Astrocyte (in vitro differentiated cells and primary cell): ENCODE measurements at regions not wholly inside any gene's neighbourhood (a gene's known extent, or its start where the extent isn't known, plus 50 kb on each side); places are given as distances from the start of the nearest gene placed in this dataset.
A peak's percentile ranks its signal among the peaks of the same experiment; 100 is the strongest.

Source experiments
- DNase-seq: peaks from one replicate; pipeline ENCODE4 v3.0.0-alpha.2; 2010; ENCODE audit warnings: low read depth
- FAIRE-seq: peaks from 2 replicates; lab custom pipeline; 2011; peaks lifted over from hg19 to GRCh38; lab: Jason Lieb, UNC
- H2AFZ ChIP-seq: 2 replicates; pipeline ENCODE4 v1.6.0; 2012; ENCODE audit warnings: low read depth, low read length, inconsistent platforms
- H3K27ac ChIP-seq: 2 replicates; pipeline ENCODE4 v1.5.1; 2011; ENCODE audit warnings: low read depth, low read length, inconsistent platforms
- H3K27me3 ChIP-seq: 2 replicates; pipeline ENCODE4 v1.6.0; 2011; ENCODE audit warnings: low read length, inconsistent platforms; ENCODE audit not compliant: insufficient read depth
- H3K36me3 ChIP-seq: 2 replicates; pipeline ENCODE4 v1.5.1; 2011; ENCODE audit warnings: low read length, inconsistent platforms; ENCODE audit not compliant: insufficient read depth
- H3K4me1 ChIP-seq: 2 replicates; pipeline ENCODE4 v1.5.1; 2011; ENCODE audit warnings: low read length, inconsistent platforms; ENCODE audit not compliant: insufficient read depth
- H3K4me2 ChIP-seq: 2 replicates; pipeline ENCODE4 v1.6.0; 2012; ENCODE audit warnings: low read length, inconsistent platforms
- H3K4me3 ChIP-seq: 2 replicates; pipeline ENCODE4 v1.5.1; 2011; ENCODE audit warnings: low read depth, mild to moderate bottlenecking, low read length, inconsistent platforms; ENCODE audit not compliant: insufficient read depth
- H3K79me2 ChIP-seq: 2 replicates; pipeline ENCODE4 v1.6.0; 2012; ENCODE audit warnings: mild to moderate bottlenecking, low read length, inconsistent platforms; ENCODE audit not compliant: insufficient read depth
- H3K9ac ChIP-seq: 2 replicates; pipeline ENCODE4 v1.6.0; 2012; ENCODE audit warnings: mild to moderate bottlenecking, low read length, inconsistent platforms
- H3K9me3 ChIP-seq: 2 replicates; pipeline ENCODE4 v1.5.1; 2012; ENCODE audit warnings: low read depth, mild to moderate bottlenecking, low read length, inconsistent platforms; ENCODE audit not compliant: insufficient read depth
- H4K20me1 ChIP-seq: 2 replicates; pipeline ENCODE4 v1.6.0; 2012; ENCODE audit warnings: low read length, inconsistent platforms; ENCODE audit not compliant: insufficient read depth
- H3K27ac Mint-ChIP-seq: one replicate; pipeline ENCODE4 v1.8.0; 2021; ENCODE audit warnings: mild to moderate bottlenecking, mixed read lengths; ENCODE audit not compliant: unreplicated experiment
- H3K27me3 Mint-ChIP-seq: one replicate; pipeline ENCODE4 v1.8.0; 2021; ENCODE audit warnings: low read depth, mixed read lengths; ENCODE audit not compliant: unreplicated experiment
- H3K36me3 Mint-ChIP-seq: one replicate; pipeline ENCODE4 v1.8.0; 2021; ENCODE audit warnings: low read depth, mixed read lengths; ENCODE audit not compliant: unreplicated experiment
- H3K4me1 Mint-ChIP-seq: one replicate; pipeline ENCODE4 v1.8.0; 2021; ENCODE audit warnings: low read depth, mixed read lengths; ENCODE audit not compliant: unreplicated experiment
- H3K4me3 Mint-ChIP-seq: one replicate; pipeline ENCODE4 v1.8.0; 2021; ENCODE audit warnings: mild to moderate bottlenecking, moderate library complexity, mixed read lengths; ENCODE audit not compliant: unreplicated experiment
- H3K9me3 Mint-ChIP-seq: one replicate; pipeline ENCODE4 v1.8.0; 2021; ENCODE audit warnings: mild to moderate bottlenecking, mixed read lengths; ENCODE audit not compliant: unreplicated experiment
- CTCF ChIP-seq: IDR thresholded peaks from 2 replicates; pipeline ENCODE4 v1.5.1; 2011; ENCODE audit warnings: low read depth, mild to moderate bottlenecking, inconsistent platforms, low read length, moderate library complexity; ENCODE audit not compliant: insufficient read depth
- EZH2 ChIP-seq: IDR thresholded peaks from 2 replicates; pipeline ENCODE4 v1.6.1; 2012; ENCODE audit warnings: mild to moderate bottlenecking, low read length, inconsistent platforms; ENCODE audit not compliant: insufficient read depth

DNA sequence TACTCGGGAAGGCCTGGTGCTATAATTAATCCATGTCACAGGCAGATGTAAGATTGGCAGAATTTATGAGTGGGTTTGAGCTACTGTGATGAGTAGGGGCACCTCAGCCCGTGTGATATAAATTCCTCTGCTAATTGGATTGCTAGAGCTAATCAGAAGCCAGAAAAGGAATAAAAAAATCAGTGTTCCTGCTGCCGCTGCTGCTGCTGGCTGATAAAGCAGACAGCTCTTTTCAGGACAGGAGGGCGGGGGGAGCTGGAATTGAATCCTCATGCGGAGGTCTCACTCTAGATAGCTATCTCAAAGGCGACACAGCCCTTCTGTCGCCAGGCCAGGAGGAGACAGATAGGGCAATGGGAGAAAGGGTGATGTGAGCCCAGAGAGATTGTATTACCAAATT is 182.7 kb upstream of the ZFHX3 start:
- peaks cover 3% of the 10 kb centered on the region for H3K27me3 Mint-ChIP-seq
- no peak for DNase-seq
- Histone ChIP-seq H3K9me3 (no peaks in the 10 kb centered on the region), H3K9ac (no peak overlapping the region), H3K4me3 (no peak overlapping the region), H2AFZ (no peak overlapping the region), H3K27me3 (peaks cover 23% of the 10 kb centered on the region), H3K36me3 (no peaks in the 10 kb centered on the region), H3K4me1 (peaks cover 22% of the 10 kb centered on the region), H3K27ac (no peak overlapping the region), H4K20me1 (no peaks in the 10 kb centered on the region), H3K79me2 (no peaks in the 10 kb centered on the region), H3K4me2 (no peak overlapping the region)
- TF ChIP-seq EZH2: no peak
- TF ChIP-seq CTCF: no peak
- peaks cover 4% of the 10 kb centered on the region for H3K9me3 Mint-ChIP-seq
- no peaks in the 10 kb centered on the region for H3K36me3 Mint-ChIP-seq
- no peak for FAIRE-seq
- peaks cover 11% of the 10 kb centered on the region for H3K4me1 Mint-ChIP-seq
- no peak overlapping the region for H3K4me3 Mint-ChIP-seq
- H3K27ac Mint-ChIP-seq: no peak overlapping the region

DNA sequence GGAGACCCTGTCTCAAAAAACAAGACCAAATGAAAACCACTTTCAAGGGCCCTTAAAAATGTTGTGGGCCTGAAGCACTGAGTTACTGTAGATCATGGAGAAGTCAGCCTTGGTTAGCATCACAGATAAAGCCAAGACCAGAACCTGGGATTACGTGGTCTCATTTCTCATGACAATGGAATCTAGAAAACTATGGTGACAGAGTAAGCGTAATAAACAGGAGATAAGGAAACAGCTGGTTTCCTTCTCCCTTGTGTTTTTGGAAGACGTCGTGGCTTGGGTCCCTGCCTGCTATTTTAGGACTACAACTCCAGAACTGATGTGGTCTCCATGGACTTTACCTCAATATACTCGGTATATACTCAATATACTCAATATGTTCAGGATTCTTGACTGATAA is 180.7 kb upstream of the ZFHX3 start:
- DNase-seq: peak; percentile 94
- Histone ChIP-seq H3K27me3 (peaks cover 11% of the 10 kb centered on the region), H2AFZ (no peak overlapping the region), H3K4me1 (peaks cover 22% of the 10 kb centered on the region), H3K4me3 (no peak overlapping the region), H3K79me2 (no peaks in the 10 kb centered on the region), H3K4me2 (peak overlapping the region; percentile 49), H3K36me3 (no peaks in the 10 kb centered on the region), H4K20me1 (no peaks in the 10 kb centered on the region), H3K9me3 (no peaks in the 10 kb centered on the region), H3K27ac (peak overlapping the region; percentile 73), H3K9ac (peak overlapping the region; percentile 33)
- Mint-ChIP-seq H3K9me3 (peaks cover 4% of the 10 kb centered on the region), H3K36me3 (no peaks in the 10 kb centered on the region), H3K4me3 (no peak overlapping the region), H3K27ac (peak overlapping the region; percentile 38), H3K27me3 (peaks cover 3% of the 10 kb centered on the region), H3K4me1 (peaks cover 11% of the 10 kb centered on the region)
- TF ChIP-seq EZH2: no peak
- TF ChIP-seq CTCF: no peak
- FAIRE-seq: peak; percentile 80

GRCh38 chr16:73226675-73227074 is 178.7 kb upstream of the ZFHX3 start:
- Histone ChIP-seq H3K4me1 (peaks cover 9% of the 10 kb centered on the region), H3K4me3 (no peak overlapping the region), H3K27ac (no peak overlapping the region), H3K27me3 (peaks cover 4% of the 10 kb centered on the region), H3K9me3 (no peaks in the 10 kb centered on the region), H3K79me2 (no peaks in the 10 kb centered on the region), H3K36me3 (no peaks in the 10 kb centered on the region), H2AFZ (no peak overlapping the region), H3K9ac (no peak overlapping the region), H3K4me2 (no peak overlapping the region), H4K20me1 (no peaks in the 10 kb centered on the region)
- H3K4me3 Mint-ChIP-seq: no peak overlapping the region
- H3K36me3 Mint-ChIP-seq: no peaks in the 10 kb centered on the region
- peaks cover 2% of the 10 kb centered on the region for H3K9me3 Mint-ChIP-seq
- H3K27ac Mint-ChIP-seq: no peak overlapping the region
- DNase-seq (no peak), FAIRE-seq (no peak)
- H3K27me3 Mint-ChIP-seq: peaks cover 3% of the 10 kb centered on the region
- peaks cover 4% of the 10 kb centered on the region for H3K4me1 Mint-ChIP-seq
- TF ChIP-seq CTCF (no peak), EZH2 (no peak)
